ENCODE measurements at regions not wholly inside any gene's neighbourhood (a gene's known extent, or its start where the extent isn't known, plus 50 kb on each side); places are given as distances from the start of the nearest gene placed in this dataset.

DNA sequence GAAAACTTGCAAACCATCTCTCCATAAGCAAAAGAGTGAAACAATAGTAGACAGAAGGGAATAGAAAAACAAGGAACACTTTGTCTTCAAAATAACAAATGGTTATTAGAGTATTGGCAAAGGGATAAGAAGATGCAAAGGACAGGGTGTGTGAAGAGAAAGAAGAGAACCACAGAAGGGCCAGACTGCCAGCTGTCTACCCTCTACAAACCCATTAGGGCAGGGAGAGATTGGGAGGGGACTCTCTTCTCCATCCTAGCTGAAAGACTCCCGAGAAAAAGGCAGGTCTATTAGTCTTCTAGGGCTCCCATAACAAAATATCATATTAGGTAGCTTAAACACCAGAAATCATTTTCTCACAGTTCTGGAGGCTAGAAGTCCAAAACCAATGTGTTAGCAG lies 292.8 kb downstream of the PTBP2 start:
- no peaks in the 10 kb centered on the region for H3K36me3 ChIP-seq
- WGBS, 5 donors, result 57 to 83% (median 69%) methylated on average over 1 of the region's 1 CpG
- no peak overlapping the region for H3K27ac ChIP-seq
- TF ChIP-seq, protein P1, sequence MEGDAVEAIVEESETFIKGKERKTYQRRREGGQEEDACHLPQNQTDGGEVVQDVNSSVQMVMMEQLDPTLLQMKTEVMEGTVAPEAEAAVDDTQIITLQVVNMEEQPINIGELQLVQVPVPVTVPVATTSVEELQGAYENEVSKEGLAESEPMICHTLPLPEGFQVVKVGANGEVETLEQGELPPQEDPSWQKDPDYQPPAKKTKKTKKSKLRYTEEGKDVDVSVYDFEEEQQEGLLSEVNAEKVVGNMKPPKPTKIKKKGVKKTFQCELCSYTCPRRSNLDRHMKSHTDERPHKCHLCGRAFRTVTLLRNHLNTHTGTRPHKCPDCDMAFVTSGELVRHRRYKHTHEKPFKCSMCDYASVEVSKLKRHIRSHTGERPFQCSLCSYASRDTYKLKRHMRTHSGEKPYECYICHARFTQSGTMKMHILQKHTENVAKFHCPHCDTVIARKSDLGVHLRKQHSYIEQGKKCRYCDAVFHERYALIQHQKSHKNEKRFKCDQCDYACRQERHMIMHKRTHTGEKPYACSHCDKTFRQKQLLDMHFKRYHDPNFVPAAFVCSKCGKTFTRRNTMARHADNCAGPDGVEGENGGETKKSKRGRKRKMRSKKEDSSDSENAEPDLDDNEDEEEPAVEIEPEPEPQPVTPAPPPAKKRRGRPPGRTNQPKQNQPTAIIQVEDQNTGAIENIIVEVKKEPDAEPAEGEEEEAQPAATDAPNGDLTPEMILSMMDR (IDR thresholded peaks at IDR 0.05 in 8 of 11, conservative IDR thresholded peaks at IDR 0.05 in 3 of 11), result no peak
- TF ChIP-seq POLR2A (IDR thresholded peaks at IDR 0.05) (no peak), POLR2AphosphoS5 (IDR thresholded peaks at IDR 0.05) (no peak)
- no peak for DNase-seq
- H3K4me3 ChIP-seq, result no peak overlapping the region
- no peaks in the 10 kb centered on the region for H3K9me3 ChIP-seq
- intact Hi-C loops (cut with DNase I; ENCODE audit: low total_unique reads), result no loop called here
- H3K27me3 ChIP-seq (replicated peaks in 1 of 7), result no peaks in the 10 kb centered on the region
- H3K4me1 ChIP-seq, result no peaks in the 10 kb centered on the region

DNA sequence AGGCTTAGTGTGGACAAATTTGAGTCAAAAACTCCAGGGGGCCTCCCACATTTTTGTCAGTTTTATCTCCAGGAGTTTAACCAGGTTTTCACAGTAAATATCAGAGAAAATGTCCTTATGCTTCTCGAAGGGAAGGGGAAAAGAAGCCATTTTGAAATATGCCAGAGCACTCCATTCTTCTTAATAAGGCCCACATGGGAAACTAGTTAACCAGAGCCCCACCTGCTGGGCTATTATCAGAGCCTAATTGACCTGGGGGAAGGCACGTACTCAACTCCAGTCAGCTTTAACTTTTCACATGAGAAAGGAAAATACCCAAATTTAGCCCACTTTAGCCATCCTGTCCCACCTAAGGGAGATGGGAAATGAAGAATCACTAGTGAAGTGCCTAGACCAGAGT lies 296.3 kb downstream of the PTBP2 start:
- Histone ChIP-seq H3K27me3 (replicated peaks in 1 of 7) (no peaks in the 10 kb centered on the region), H3K4me3 (no peak overlapping the region), H3K27ac (no peak overlapping the region), H3K36me3 (no peaks in the 10 kb centered on the region), H3K4me1 (no peaks in the 10 kb centered on the region), H3K9me3 (no peaks in the 10 kb centered on the region)
- DNase-seq, result no peak
- TF ChIP-seq, protein P1 (IDR thresholded peaks at IDR 0.05 in 8 of 11, conservative IDR thresholded peaks at IDR 0.05 in 3 of 11), result no peak
- intact Hi-C loops (cut with DNase I; ENCODE audit: low total_unique reads), result no loop called here
- 51 to 83% (median 68%) methylated on average over 2 of the region's 2 CpGs for WGBS, 5 donors

Measured in spleen (tissue), 11 donors.